Spinal cord (tissue), 9 donors: ENCODE measurements at regions not wholly inside any gene's neighbourhood (a gene's known extent, or its start where the extent isn't known, plus 50 kb on each side); places are given as distances from the start of the nearest gene placed in this dataset.
A peak's percentile ranks its signal among the peaks of the same experiment; 100 is the strongest.

ENCODE experiments used
- DNase-seq, 6 donors: peaks; one replicate each; pipeline versions ENCODE4 v3.0.0 to v3.0.0-alpha.2; 2013 to 2015; ENCODE audit warnings: low spot score in 6 of 6, low read depth in 4 of 6
- H3K27ac ChIP-seq: one replicate; pipeline ENCODE4 v1.5.1; 2013; ENCODE audit warnings: low read depth, low read length, control low read depth
- H3K27me3 ChIP-seq: one replicate; pipeline ENCODE4 v1.6.1; 2013; ENCODE audit warnings: low read length; ENCODE audit not compliant: control insufficient read depth, insufficient read depth
- H3K36me3 ChIP-seq: one replicate; pipeline ENCODE4 v1.6.1; 2013; ENCODE audit warnings: low read length; ENCODE audit not compliant: control insufficient read depth, insufficient read depth
- H3K4me1 ChIP-seq: one replicate; pipeline ENCODE4 v1.6.1; 2013; ENCODE audit warnings: low read length; ENCODE audit not compliant: control insufficient read depth, insufficient read depth
- H3K4me3 ChIP-seq: one replicate; pipeline ENCODE4 v1.5.1; 2013; ENCODE audit warnings: low read depth, low read length, control low read depth
- H3K9me3 ChIP-seq: one replicate; pipeline ENCODE4 v1.6.1; 2013; ENCODE audit warnings: low read length; ENCODE audit not compliant: control insufficient read depth, insufficient read depth
- WGBS: methylation state at CpG from one replicate; pipeline ENCODE4 v1.1.5; 2013; ENCODE audit warnings: missing lambda C conversion rate; ENCODE audit not compliant: insufficient coverage; 5-methylcytosine and 5-hydroxymethylcytosine counted together
- donor health status: healthy.

- Histone ChIP-seq H3K4me3 (no peak overlapping the region), H3K4me1 (no peaks in the 10 kb centered on the region), H3K27ac (no peak overlapping the region), H3K36me3 (no peaks in the 10 kb centered on the region), H3K9me3 (peaks cover 1% of the 10 kb centered on the region), H3K27me3 (no peaks in the 10 kb centered on the region)
- DNase-seq: peak in 2 of 6 donors; percentile 6 to 46
- WGBS: 100% methylated on average over 1 of the region's 1 CpG
These were observed 197.2 kb upstream of the RBMS3 start for GRCh38 chr3:29083676-29084075.

DNA sequence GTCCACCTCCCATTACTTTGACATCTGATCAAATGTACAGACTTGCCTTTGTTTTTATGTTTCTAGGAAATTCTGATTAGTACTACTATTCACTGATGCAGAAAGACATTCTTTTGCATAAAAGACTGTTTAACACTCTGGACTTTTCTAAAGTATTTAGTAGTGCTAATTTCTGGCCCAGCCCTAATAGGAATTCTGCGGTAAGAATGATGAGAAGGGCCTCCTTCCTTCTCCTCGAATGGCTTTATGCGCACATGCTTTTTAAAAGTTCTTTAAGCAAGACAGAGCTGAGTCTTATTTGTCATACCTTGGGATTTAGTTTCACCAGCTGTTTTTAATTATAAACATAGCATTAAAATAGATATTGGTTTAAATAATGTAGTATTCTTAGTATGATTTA, 192.3 kb upstream of the RBMS3 start:
- no peak overlapping the region for H3K4me3 ChIP-seq
- no peak overlapping the region for H3K27ac ChIP-seq
- no CpG with 5 or more reads among the region's 3 CpGs for WGBS
- H3K27me3 ChIP-seq: no peaks in the 10 kb centered on the region
- H3K36me3 ChIP-seq: no peaks in the 10 kb centered on the region
- DNase-seq: no peak
- H3K9me3 ChIP-seq: peaks cover 3% of the 10 kb centered on the region
- no peaks in the 10 kb centered on the region for H3K4me1 ChIP-seq

GRCh38 chr3:29090912-29091597, 189.8 kb upstream of the RBMS3 start:
- no peaks in the 10 kb centered on the region for H3K4me1 ChIP-seq
- H3K27ac ChIP-seq: no peak overlapping the region
- H3K27me3 ChIP-seq: no peaks in the 10 kb centered on the region
- WGBS: no CpG with 5 or more reads among the region's 4 CpGs
- no peaks in the 10 kb centered on the region for H3K36me3 ChIP-seq
- no peak overlapping the region for H3K4me3 ChIP-seq
- peaks cover 7% of the 10 kb centered on the region for H3K9me3 ChIP-seq
- DNase-seq: no peak

- Histone ChIP-seq H3K36me3 (no peaks in the 10 kb centered on the region), H3K4me1 (no peaks in the 10 kb centered on the region), H3K9me3 (peaks cover 7% of the 10 kb centered on the region), H3K4me3 (no peak overlapping the region), H3K27ac (no peak overlapping the region), H3K27me3 (no peaks in the 10 kb centered on the region)
- no peak for DNase-seq
- WGBS: 81% methylated on average over 2 of the region's 2 CpGs
These were observed 189.2 kb upstream of the RBMS3 start for GRCh38 chr3:29091599-29092189.

DNA sequence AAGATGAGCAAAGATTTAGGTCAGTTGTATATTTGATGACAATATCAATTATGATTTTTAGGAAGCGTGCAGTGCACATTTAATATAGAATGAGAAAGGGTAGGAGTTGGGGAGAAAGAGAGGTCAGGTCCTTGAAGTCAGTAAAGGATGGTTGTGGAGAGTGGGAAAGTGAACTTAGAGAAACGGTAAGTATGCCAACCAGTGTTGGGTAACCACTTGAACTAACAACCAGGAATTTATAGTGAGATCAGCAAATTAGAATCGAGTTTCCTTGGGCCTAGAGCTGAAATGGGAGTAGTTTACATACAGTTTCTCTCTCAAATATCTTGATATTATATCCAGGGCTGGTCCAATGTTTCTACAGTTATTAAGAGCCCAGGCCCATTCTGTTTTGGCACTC, 188.5 kb upstream of the RBMS3 start:
- no peak for DNase-seq
- Histone ChIP-seq H3K27ac (no peak overlapping the region), H3K9me3 (peaks cover 12% of the 10 kb centered on the region), H3K4me3 (no peak overlapping the region), H3K27me3 (no peaks in the 10 kb centered on the region), H3K4me1 (no peaks in the 10 kb centered on the region), H3K36me3 (no peaks in the 10 kb centered on the region)
- WGBS: 43% methylated on average over 2 of the region's 3 CpGs

DNA sequence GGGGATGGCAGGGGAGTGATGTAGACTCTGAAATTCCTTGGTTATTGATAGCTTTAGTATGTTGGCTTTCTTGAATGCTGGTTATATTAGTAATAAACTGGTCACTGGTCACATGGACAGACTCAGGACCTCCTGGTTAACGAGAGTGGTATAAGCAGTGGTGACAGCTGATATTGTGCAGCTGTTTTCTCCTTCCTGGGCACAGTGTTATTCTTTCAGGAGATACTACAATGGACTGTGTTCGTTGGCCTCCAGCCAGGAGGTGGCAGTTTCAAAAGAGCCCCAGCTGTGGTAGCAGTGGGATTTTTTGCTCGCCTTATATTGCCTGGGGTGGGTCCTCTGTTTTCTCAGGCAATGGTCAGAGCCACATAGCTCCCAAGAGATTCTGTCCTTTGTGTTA, 181.6 kb upstream of the RBMS3 start:
- no peaks in the 10 kb centered on the region for H3K27me3 ChIP-seq
- no peaks in the 10 kb centered on the region for H3K4me1 ChIP-seq
- DNase-seq: no peak
- H3K27ac ChIP-seq: no peak overlapping the region
- H3K9me3 ChIP-seq: peaks cover 10% of the 10 kb centered on the region
- no peaks in the 10 kb centered on the region for H3K36me3 ChIP-seq
- H3K4me3 ChIP-seq: no peak overlapping the region
- WGBS: 54% methylated on average over 3 of the region's 3 CpGs

DNA sequence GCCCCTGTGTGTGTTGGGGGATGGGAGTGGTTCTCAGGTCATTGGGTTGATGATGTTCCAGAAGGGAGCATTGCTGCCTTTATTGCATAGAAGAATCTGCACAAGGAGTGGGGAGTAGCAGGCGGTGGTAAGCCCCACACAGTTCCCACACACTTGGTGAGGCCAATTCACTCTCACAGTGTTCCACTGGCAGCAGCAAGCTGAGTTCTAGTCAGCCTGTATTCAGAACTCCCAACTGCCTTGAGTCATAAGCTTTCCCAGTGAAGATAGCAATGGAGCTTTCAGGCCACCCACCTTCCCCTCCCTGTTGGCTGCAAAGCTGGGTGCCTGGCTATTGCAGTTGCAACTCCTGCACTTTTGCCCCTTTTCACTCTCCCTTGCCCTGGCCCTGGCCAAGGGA, 181.1 kb upstream of the RBMS3 start:
- no peak overlapping the region for H3K4me3 ChIP-seq
- no peaks in the 10 kb centered on the region for H3K36me3 ChIP-seq
- no peak overlapping the region for H3K27ac ChIP-seq
- no peak for DNase-seq
- WGBS: 100% methylated on average over 1 of the region's 1 CpG
- no peaks in the 10 kb centered on the region for H3K27me3 ChIP-seq
- no peaks in the 10 kb centered on the region for H3K4me1 ChIP-seq
- peaks cover 10% of the 10 kb centered on the region for H3K9me3 ChIP-seq

GRCh38 chr3:29100292-29100691, 180.6 kb upstream of the RBMS3 start:
- Histone ChIP-seq H3K9me3 (peaks cover 6% of the 10 kb centered on the region), H3K4me3 (no peak overlapping the region), H3K27me3 (no peaks in the 10 kb centered on the region), H3K4me1 (no peaks in the 10 kb centered on the region), H3K36me3 (no peaks in the 10 kb centered on the region), H3K27ac (no peak overlapping the region)
- no peak for DNase-seq
- WGBS: no CpG with 5 or more reads among the region's 3 CpGs

GRCh38 chr3:29128001-29128400, 152.9 kb upstream of the RBMS3 start:
- no peaks in the 10 kb centered on the region for H3K36me3 ChIP-seq
- peak in 1 of 6 donors; percentile 18 for DNase-seq
- no peak overlapping the region for H3K27ac ChIP-seq
- WGBS: no CpG with 5 or more reads among the region's 2 CpGs
- H3K9me3 ChIP-seq: no peaks in the 10 kb centered on the region
- H3K27me3 ChIP-seq: no peaks in the 10 kb centered on the region
- H3K4me3 ChIP-seq: no peak overlapping the region
- no peaks in the 10 kb centered on the region for H3K4me1 ChIP-seq

GRCh38 chr3:29137601-29138000, 143.3 kb upstream of the RBMS3 start:
- H3K36me3 ChIP-seq: no peaks in the 10 kb centered on the region
- no peak overlapping the region for H3K4me3 ChIP-seq
- H3K9me3 ChIP-seq: peaks cover 2% of the 10 kb centered on the region
- H3K27ac ChIP-seq: no peak overlapping the region
- H3K27me3 ChIP-seq: no peaks in the 10 kb centered on the region
- 100% methylated on average over 1 of the region's 1 CpG for WGBS
- H3K4me1 ChIP-seq: no peaks in the 10 kb centered on the region
- no peak for DNase-seq
